ENCODE measurements at regions not wholly inside any gene's neighbourhood (a gene's known extent, or its start where the extent isn't known, plus 50 kb on each side); places are given as distances from the start of the nearest gene placed in this dataset.

DNA sequence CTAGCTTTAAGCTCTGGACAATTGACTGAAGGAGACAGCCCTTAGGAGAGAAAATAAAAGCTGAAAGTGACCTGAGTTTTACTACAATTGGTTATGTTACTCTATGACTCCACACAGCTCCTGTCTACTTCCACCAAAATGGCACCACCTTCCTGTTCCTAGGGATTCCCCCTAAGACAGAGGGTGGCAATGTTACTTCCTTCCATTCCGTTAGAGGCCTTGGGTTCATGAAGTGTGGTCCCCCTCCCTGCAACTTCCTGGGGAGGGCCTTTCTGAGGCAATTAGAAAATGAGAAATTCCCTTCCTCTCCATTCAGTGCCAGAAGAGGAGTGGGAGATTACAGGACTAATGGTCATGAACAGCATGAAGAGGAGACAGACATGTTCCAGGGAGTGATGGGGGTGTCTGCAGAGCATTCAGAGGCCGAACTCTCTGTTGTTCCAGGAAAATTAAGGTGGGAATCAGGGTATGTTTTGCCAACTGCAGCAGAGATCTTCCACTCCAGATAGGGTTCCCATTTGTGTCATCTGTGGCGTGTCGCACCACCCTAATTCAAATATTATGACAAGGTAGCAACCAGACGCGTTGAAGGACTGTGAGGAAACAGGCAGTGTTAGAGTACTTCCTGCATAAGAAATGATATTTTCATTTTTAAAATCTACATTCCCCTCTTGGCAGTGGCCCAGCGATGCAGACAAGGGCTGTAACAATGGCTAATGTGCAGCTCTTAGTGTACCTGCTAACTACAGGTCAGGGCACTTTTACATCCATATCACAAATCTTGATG, 53.1 kb upstream of the TRIM67 start:
- Mint-ChIP-seq H3K27ac (ENCODE audit: unreplicated experiment) (no peak overlapping the region), H3K36me3 (ENCODE audit: insufficient read depth, unreplicated experiment) (no peaks in the 10 kb centered on the region), H3K4me1 (ENCODE audit: low read depth, unreplicated experiment) (no peaks in the 10 kb centered on the region), H3K9me3 (ENCODE audit: low read depth, unreplicated experiment) (peaks cover 2% of the 10 kb centered on the region), H3K4me3 (ENCODE audit: low read depth, unreplicated experiment) (no peak overlapping the region), H3K27me3 (ENCODE audit: unreplicated experiment) (peaks cover 18% of the 10 kb centered on the region)
- intact Hi-C loops (cut with micrococcal nuclease; ENCODE audit: unreplicated experiment) = no loop called here
- BruUV-seq (replicated peaks) = no TSS peak
- CTCF ChIA-PET = interaction anchor here (0.6 kb wide), 1 partner anchor 427 kb away, joined by 5 read pairs; no protein-coding TSS in a partner anchor
- TF ChIP-seq, protein P1, sequence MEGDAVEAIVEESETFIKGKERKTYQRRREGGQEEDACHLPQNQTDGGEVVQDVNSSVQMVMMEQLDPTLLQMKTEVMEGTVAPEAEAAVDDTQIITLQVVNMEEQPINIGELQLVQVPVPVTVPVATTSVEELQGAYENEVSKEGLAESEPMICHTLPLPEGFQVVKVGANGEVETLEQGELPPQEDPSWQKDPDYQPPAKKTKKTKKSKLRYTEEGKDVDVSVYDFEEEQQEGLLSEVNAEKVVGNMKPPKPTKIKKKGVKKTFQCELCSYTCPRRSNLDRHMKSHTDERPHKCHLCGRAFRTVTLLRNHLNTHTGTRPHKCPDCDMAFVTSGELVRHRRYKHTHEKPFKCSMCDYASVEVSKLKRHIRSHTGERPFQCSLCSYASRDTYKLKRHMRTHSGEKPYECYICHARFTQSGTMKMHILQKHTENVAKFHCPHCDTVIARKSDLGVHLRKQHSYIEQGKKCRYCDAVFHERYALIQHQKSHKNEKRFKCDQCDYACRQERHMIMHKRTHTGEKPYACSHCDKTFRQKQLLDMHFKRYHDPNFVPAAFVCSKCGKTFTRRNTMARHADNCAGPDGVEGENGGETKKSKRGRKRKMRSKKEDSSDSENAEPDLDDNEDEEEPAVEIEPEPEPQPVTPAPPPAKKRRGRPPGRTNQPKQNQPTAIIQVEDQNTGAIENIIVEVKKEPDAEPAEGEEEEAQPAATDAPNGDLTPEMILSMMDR (IDR thresholded peaks at IDR 0.05; ENCODE audit: unreplicated experiment) = no peak
- no peak for DNase-seq

DNA sequence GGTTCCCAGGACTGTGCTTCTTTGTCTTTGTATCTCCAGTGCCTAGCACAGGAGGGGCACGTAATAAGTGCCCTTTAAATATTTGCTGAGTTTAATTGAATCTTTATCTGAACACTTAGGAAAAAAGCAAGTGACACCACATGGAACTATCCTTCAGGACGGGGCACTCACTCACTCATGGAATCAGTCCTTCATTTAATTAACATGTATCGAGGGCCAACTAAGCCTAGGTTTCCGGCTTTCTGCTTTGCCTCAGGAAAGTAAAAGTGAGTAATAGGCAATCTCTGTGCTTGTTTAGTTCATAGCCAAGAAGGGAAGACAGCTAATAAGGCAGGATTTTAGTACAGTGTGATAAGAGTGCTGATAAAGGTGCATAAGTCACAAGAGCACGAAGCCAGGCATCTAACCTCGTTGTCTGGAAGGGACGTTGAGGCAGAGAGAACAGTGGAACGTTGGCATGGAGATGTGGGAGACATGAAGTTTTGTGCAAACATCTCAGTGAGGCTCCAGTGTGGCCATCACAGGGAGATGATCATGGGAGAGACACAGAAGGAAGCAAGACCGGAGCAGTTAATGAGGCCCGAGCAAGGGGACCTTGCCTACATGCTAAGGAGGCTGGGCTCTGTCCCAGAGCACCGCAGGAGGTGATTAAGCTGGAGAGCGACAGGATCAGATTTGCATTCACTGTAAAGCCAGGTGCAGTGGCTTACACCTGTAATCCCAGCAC, 54.1 kb upstream of the TRIM67 start:
- DNase-seq = no peak
- H3K9me3 Mint-ChIP-seq (ENCODE audit: low read depth, unreplicated experiment) = peaks cover 2% of the 10 kb centered on the region
- H3K36me3 Mint-ChIP-seq (ENCODE audit: insufficient read depth, unreplicated experiment) = no peaks in the 10 kb centered on the region
- peaks cover 28% of the 10 kb centered on the region for H3K27me3 Mint-ChIP-seq (ENCODE audit: unreplicated experiment)
- BruUV-seq (replicated peaks) = no TSS peak
- no peaks in the 10 kb centered on the region for H3K4me1 Mint-ChIP-seq (ENCODE audit: low read depth, unreplicated experiment)
- TF ChIP-seq, protein P1 (IDR thresholded peaks at IDR 0.05; ENCODE audit: unreplicated experiment) = no peak
- intact Hi-C loops (cut with micrococcal nuclease; ENCODE audit: unreplicated experiment) = no loop called here
- no peak overlapping the region for H3K27ac Mint-ChIP-seq (ENCODE audit: unreplicated experiment)
- CTCF ChIA-PET = no interaction called here
- no peak overlapping the region for H3K4me3 Mint-ChIP-seq (ENCODE audit: low read depth, unreplicated experiment)

- peaks cover 2% of the 10 kb centered on the region for H3K9me3 Mint-ChIP-seq (ENCODE audit: low read depth, unreplicated experiment)
- intact Hi-C loops (cut with micrococcal nuclease; ENCODE audit: unreplicated experiment) = no loop called here
- no peaks in the 10 kb centered on the region for H3K36me3 Mint-ChIP-seq (ENCODE audit: insufficient read depth, unreplicated experiment)
- TF ChIP-seq, protein P1 (IDR thresholded peaks at IDR 0.05; ENCODE audit: unreplicated experiment) = no peak
- no TSS peak for BruUV-seq (replicated peaks)
- peaks cover 31% of the 10 kb centered on the region for H3K27me3 Mint-ChIP-seq (ENCODE audit: unreplicated experiment)
- no peak overlapping the region for H3K27ac Mint-ChIP-seq (ENCODE audit: unreplicated experiment)
- CTCF ChIA-PET = no interaction called here
- no peaks in the 10 kb centered on the region for H3K4me1 Mint-ChIP-seq (ENCODE audit: low read depth, unreplicated experiment)
- H3K4me3 Mint-ChIP-seq (ENCODE audit: low read depth, unreplicated experiment) = no peak overlapping the region
- no peak for DNase-seq
Measured at GRCh38 chr1:231107151-231107550, 54.7 kb upstream of the TRIM67 start.

DNA sequence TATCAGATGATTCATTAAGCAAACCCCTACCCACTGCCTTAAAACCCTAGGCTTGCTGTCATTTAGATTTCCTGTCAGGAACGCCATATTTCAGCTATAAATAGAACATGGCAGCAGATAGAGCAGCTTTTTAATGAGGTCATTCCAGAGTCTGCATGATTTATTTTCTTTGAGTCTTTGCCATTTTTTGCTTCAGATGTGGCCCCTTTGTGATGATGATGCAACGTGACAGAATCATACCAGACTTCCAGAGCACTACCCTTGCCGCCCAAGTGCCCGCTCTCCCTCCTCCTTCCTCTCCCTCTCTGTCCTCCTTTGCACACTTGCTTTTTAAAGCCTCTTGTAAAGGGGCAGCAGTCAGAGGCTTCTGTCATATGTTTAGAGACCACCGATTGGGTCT, 55.5 kb upstream of the TRIM67 start:
- DNase-seq = no peak
- no TSS peak for BruUV-seq (replicated peaks)
- peaks cover 31% of the 10 kb centered on the region for H3K27me3 Mint-ChIP-seq (ENCODE audit: unreplicated experiment)
- H3K9me3 Mint-ChIP-seq (ENCODE audit: low read depth, unreplicated experiment) = no peaks in the 10 kb centered on the region
- intact Hi-C loops (cut with micrococcal nuclease; ENCODE audit: unreplicated experiment) = no loop called here
- CTCF ChIA-PET = interaction anchor here (0.7 to 1.0 kb wide), 2 partner anchors 13 to 48 kb away, joined by 3 read pairs; no protein-coding TSS in a partner anchor
- no peaks in the 10 kb centered on the region for H3K4me1 Mint-ChIP-seq (ENCODE audit: low read depth, unreplicated experiment)
- TF ChIP-seq, protein P1 (IDR thresholded peaks at IDR 0.05; ENCODE audit: unreplicated experiment) = no peak
- no peak overlapping the region for H3K27ac Mint-ChIP-seq (ENCODE audit: unreplicated experiment)
- no peak overlapping the region for H3K4me3 Mint-ChIP-seq (ENCODE audit: low read depth, unreplicated experiment)
- H3K36me3 Mint-ChIP-seq (ENCODE audit: insufficient read depth, unreplicated experiment) = no peaks in the 10 kb centered on the region

All from Calu3 (cell line).